ENCODE measurements at regions not wholly inside any gene's neighbourhood (a gene's known extent, or its start where the extent isn't known, plus 50 kb on each side); places are given as distances from the start of the nearest gene placed in this dataset.

- H3K4me1 ChIP-seq (ENCODE audit: control insufficient read depth in 1 of 2, insufficient read depth in 2 of 2, low read length in 2 of 2): no peaks in the 10 kb centered on the region
- H3K36me3 ChIP-seq (ENCODE audit: control insufficient read depth in 1 of 2, insufficient read depth in 2 of 2, low read length in 2 of 2): no peaks in the 10 kb centered on the region
- H3K27ac ChIP-seq (ENCODE audit: low read length): no peak overlapping the region
- no peaks in the 10 kb centered on the region for H3K9me3 ChIP-seq (ENCODE audit: control insufficient read depth in 1 of 2, low read length in 2 of 2)
- H3K27me3 ChIP-seq (ENCODE audit: low read depth, low read length): no peaks in the 10 kb centered on the region
- no peak overlapping the region for H3K4me3 ChIP-seq (ENCODE audit: low read depth in 1 of 2, low read length in 2 of 2)
Observed at GRCh38 chr3:35849496-35849895, 210.2 kb downstream of the ARPP21 start.

- Histone ChIP-seq H3K4me3 (ENCODE audit: low read depth in 1 of 2, low read length in 2 of 2) (no peak overlapping the region), H3K27me3 (ENCODE audit: low read depth, low read length) (no peaks in the 10 kb centered on the region), H3K4me1 (ENCODE audit: control insufficient read depth in 1 of 2, insufficient read depth in 2 of 2, low read length in 2 of 2) (no peaks in the 10 kb centered on the region), H3K36me3 (ENCODE audit: control insufficient read depth in 1 of 2, insufficient read depth in 2 of 2, low read length in 2 of 2) (no peaks in the 10 kb centered on the region), H3K27ac (ENCODE audit: low read length) (no peak overlapping the region), H3K9me3 (ENCODE audit: control insufficient read depth in 1 of 2, low read length in 2 of 2) (no peaks in the 10 kb centered on the region)
Observed at GRCh38 chr3:35849963-35850362, 210.6 kb downstream of the ARPP21 start.

DNA sequence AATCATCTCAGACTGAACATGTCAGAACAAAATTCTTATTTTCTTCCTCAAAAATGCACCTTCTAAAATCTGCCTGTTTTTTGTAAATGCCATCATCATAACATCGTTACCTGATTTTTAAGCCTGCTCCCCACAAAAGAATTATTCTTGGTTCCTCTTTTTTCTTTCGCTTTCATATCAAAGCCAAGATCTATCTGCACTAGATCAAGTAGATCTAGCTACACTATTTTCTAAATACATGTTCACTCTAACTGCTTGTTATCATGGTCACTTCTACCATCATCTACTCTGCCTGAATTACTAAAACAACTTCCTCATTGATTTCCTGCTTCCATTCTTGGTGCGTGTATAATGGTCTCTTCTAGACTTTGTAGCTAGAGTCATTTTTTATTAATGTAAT is 217.7 kb downstream of the ARPP21 start:
- Histone ChIP-seq H3K9me3 (ENCODE audit: control insufficient read depth in 1 of 2, low read length in 2 of 2) (no peaks in the 10 kb centered on the region), H3K4me1 (ENCODE audit: control insufficient read depth in 1 of 2, insufficient read depth in 2 of 2, low read length in 2 of 2) (no peaks in the 10 kb centered on the region), H3K36me3 (ENCODE audit: control insufficient read depth in 1 of 2, insufficient read depth in 2 of 2, low read length in 2 of 2) (no peaks in the 10 kb centered on the region), H3K4me3 (ENCODE audit: low read depth in 1 of 2, low read length in 2 of 2) (no peak overlapping the region), H3K27ac (ENCODE audit: low read length) (no peak overlapping the region), H3K27me3 (ENCODE audit: low read depth, low read length) (no peaks in the 10 kb centered on the region)

DNA sequence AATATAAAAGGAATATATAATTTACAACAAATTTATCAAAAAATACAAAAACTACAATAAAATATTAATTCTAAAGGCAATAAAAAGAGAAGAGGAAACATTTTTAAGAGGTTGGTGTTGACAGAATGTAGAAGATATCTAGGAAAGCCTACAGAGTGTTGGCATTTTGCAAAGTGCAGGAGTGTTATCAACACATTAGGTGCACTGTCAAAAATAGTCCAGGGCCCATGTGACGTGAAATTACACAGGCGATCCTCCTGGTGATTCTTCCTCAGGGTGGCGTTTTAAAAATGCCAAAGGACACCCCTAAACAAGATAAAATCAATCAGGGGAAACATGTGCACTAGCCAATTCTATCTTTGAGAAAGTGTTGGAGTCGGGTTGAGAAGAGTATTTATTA is 222.7 kb downstream of the ARPP21 start:
- no peaks in the 10 kb centered on the region for H3K4me1 ChIP-seq (ENCODE audit: control insufficient read depth in 1 of 2, insufficient read depth in 2 of 2, low read length in 2 of 2)
- no peaks in the 10 kb centered on the region for H3K9me3 ChIP-seq (ENCODE audit: control insufficient read depth in 1 of 2, low read length in 2 of 2)
- no peak overlapping the region for H3K27ac ChIP-seq (ENCODE audit: low read length)
- H3K27me3 ChIP-seq (ENCODE audit: low read depth, low read length): no peaks in the 10 kb centered on the region
- H3K36me3 ChIP-seq (ENCODE audit: control insufficient read depth in 1 of 2, insufficient read depth in 2 of 2, low read length in 2 of 2): no peaks in the 10 kb centered on the region
- H3K4me3 ChIP-seq (ENCODE audit: low read depth in 1 of 2, low read length in 2 of 2): no peak overlapping the region

- H3K36me3 ChIP-seq (ENCODE audit: control insufficient read depth in 1 of 2, insufficient read depth in 2 of 2, low read length in 2 of 2): no peaks in the 10 kb centered on the region
Observed at GRCh38 chr3:35864871-35865270, 225.5 kb downstream of the ARPP21 start.

GRCh38 chr3:35867791-35868190 is 228.5 kb downstream of the ARPP21 start:
- Histone ChIP-seq H3K36me3 (ENCODE audit: control insufficient read depth in 1 of 2, insufficient read depth in 2 of 2, low read length in 2 of 2) (no peaks in the 10 kb centered on the region), H3K9me3 (ENCODE audit: control insufficient read depth in 1 of 2, low read length in 2 of 2) (no peaks in the 10 kb centered on the region), H3K27me3 (ENCODE audit: low read depth, low read length) (no peaks in the 10 kb centered on the region), H3K4me3 (ENCODE audit: low read depth in 1 of 2, low read length in 2 of 2) (no peak overlapping the region), H3K4me1 (ENCODE audit: control insufficient read depth in 1 of 2, insufficient read depth in 2 of 2, low read length in 2 of 2) (no peaks in the 10 kb centered on the region), H3K27ac (ENCODE audit: low read length) (no peak overlapping the region)

More at GRCh38 chr3:35864871-35865270, 225.5 kb downstream of the ARPP21 start:
- no peak overlapping the region for H3K27ac ChIP-seq (ENCODE audit: low read length)
- H3K4me3 ChIP-seq (ENCODE audit: low read depth in 1 of 2, low read length in 2 of 2): no peak overlapping the region
- no peaks in the 10 kb centered on the region for H3K4me1 ChIP-seq (ENCODE audit: control insufficient read depth in 1 of 2, insufficient read depth in 2 of 2, low read length in 2 of 2)
- H3K9me3 ChIP-seq (ENCODE audit: control insufficient read depth in 1 of 2, low read length in 2 of 2): no peaks in the 10 kb centered on the region
- no peaks in the 10 kb centered on the region for H3K27me3 ChIP-seq (ENCODE audit: low read depth, low read length)

DNA sequence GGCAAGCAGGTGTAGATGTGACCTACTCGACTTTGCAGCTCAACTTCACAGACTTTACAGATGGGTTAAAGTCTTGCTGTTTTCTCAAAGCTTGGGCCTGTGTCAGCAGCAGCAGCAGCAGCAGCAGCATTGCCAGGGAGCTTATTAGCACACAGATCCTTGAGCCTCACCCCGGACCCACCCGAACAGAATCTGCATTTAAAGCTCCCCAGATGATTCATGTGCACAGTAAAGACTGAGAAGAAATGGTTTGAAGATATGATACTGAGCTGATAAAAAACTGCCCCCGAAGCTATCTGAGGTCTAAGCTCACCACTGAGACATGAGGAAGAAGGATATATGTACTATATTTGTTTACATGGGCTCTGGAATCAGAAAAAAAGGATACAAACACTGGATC is 231.7 kb downstream of the ARPP21 start:
- no peaks in the 10 kb centered on the region for H3K36me3 ChIP-seq (ENCODE audit: control insufficient read depth in 1 of 2, insufficient read depth in 2 of 2, low read length in 2 of 2)
- no peaks in the 10 kb centered on the region for H3K4me1 ChIP-seq (ENCODE audit: control insufficient read depth in 1 of 2, insufficient read depth in 2 of 2, low read length in 2 of 2)
- H3K27ac ChIP-seq (ENCODE audit: low read length): no peak overlapping the region
- no peaks in the 10 kb centered on the region for H3K9me3 ChIP-seq (ENCODE audit: control insufficient read depth in 1 of 2, low read length in 2 of 2)
- H3K27me3 ChIP-seq (ENCODE audit: low read depth, low read length): no peaks in the 10 kb centered on the region
- no peak overlapping the region for H3K4me3 ChIP-seq (ENCODE audit: low read depth in 1 of 2, low read length in 2 of 2)

GRCh38 chr3:35883929-35884328 is 244.6 kb downstream of the ARPP21 start:
- H3K9me3 ChIP-seq (ENCODE audit: control insufficient read depth in 1 of 2, low read length in 2 of 2): peaks cover 3 to 5% of the 10 kb centered on the region in 2 donors
- no peaks in the 10 kb centered on the region for H3K4me1 ChIP-seq (ENCODE audit: control insufficient read depth in 1 of 2, insufficient read depth in 2 of 2, low read length in 2 of 2)
- H3K36me3 ChIP-seq (ENCODE audit: control insufficient read depth in 1 of 2, insufficient read depth in 2 of 2, low read length in 2 of 2): no peaks in the 10 kb centered on the region
- no peaks in the 10 kb centered on the region for H3K27me3 ChIP-seq (ENCODE audit: low read depth, low read length)
- H3K4me3 ChIP-seq (ENCODE audit: low read depth in 1 of 2, low read length in 2 of 2): no peak overlapping the region
- no peak overlapping the region for H3K27ac ChIP-seq (ENCODE audit: low read length)

- H3K27me3 ChIP-seq (ENCODE audit: low read depth, low read length): no peaks in the 10 kb centered on the region
- H3K27ac ChIP-seq (ENCODE audit: low read length): no peak overlapping the region
- H3K4me3 ChIP-seq (ENCODE audit: low read depth in 1 of 2, low read length in 2 of 2): no peak overlapping the region
- no peaks in the 10 kb centered on the region for H3K9me3 ChIP-seq (ENCODE audit: control insufficient read depth in 1 of 2, low read length in 2 of 2)
- no peaks in the 10 kb centered on the region for H3K4me1 ChIP-seq (ENCODE audit: control insufficient read depth in 1 of 2, insufficient read depth in 2 of 2, low read length in 2 of 2)
- H3K36me3 ChIP-seq (ENCODE audit: control insufficient read depth in 1 of 2, insufficient read depth in 2 of 2, low read length in 2 of 2): no peaks in the 10 kb centered on the region
Observed at GRCh38 chr3:35894735-35895134, 255.4 kb downstream of the ARPP21 start.

DNA sequence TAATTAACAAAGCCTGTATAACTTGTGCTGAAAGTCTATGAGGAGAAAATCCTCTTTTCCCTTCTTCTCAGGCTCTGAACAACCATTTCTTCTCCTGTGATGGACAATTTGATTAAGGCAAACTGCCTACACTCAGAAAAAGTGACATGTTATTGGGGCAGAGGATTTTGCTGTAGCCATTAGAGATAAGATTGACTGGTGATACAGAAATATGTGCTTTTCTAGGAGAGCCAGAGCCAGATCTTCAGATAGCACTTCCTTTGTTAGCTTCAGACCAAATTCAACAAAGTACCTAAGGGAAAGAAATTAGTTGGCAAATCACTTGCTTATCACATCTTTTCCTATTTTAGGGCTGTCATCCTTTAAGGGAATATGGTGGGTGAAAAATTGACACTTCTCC is 259.9 kb downstream of the ARPP21 start:
- Histone ChIP-seq H3K4me3 (ENCODE audit: low read depth in 1 of 2, low read length in 2 of 2) (no peak overlapping the region), H3K27me3 (ENCODE audit: low read depth, low read length) (no peaks in the 10 kb centered on the region), H3K36me3 (ENCODE audit: control insufficient read depth in 1 of 2, insufficient read depth in 2 of 2, low read length in 2 of 2) (no peaks in the 10 kb centered on the region), H3K27ac (ENCODE audit: low read length) (no peak overlapping the region), H3K9me3 (ENCODE audit: control insufficient read depth in 1 of 2, low read length in 2 of 2) (no peaks in the 10 kb centered on the region), H3K4me1 (ENCODE audit: control insufficient read depth in 1 of 2, insufficient read depth in 2 of 2, low read length in 2 of 2) (no peaks in the 10 kb centered on the region)

DNA sequence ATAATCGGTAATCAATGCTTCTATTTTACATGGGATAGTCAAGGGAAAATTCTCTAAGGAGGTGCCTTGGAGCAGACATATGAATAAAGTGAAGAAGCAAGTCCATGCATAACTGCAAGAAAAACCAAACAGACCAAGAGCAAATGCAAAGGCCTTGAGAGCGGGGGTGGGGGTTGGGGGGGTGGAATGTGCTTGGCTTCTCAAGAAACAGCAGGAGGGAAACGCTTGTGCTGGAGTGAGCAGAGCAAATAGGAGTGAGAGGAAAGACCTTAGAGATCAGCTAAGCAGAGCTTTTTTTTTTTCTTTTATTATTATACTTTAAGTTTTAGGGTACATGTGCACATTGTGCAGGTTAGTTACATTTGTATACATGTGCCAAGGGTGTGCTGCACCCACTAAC is 260.8 kb downstream of the ARPP21 start:
- Histone ChIP-seq H3K27ac (ENCODE audit: low read length) (no peak overlapping the region), H3K36me3 (ENCODE audit: control insufficient read depth in 1 of 2, insufficient read depth in 2 of 2, low read length in 2 of 2) (no peaks in the 10 kb centered on the region), H3K27me3 (ENCODE audit: low read depth, low read length) (no peaks in the 10 kb centered on the region), H3K4me3 (ENCODE audit: low read depth in 1 of 2, low read length in 2 of 2) (no peak overlapping the region), H3K9me3 (ENCODE audit: control insufficient read depth in 1 of 2, low read length in 2 of 2) (no peaks in the 10 kb centered on the region), H3K4me1 (ENCODE audit: control insufficient read depth in 1 of 2, insufficient read depth in 2 of 2, low read length in 2 of 2) (no peaks in the 10 kb centered on the region)

DNA sequence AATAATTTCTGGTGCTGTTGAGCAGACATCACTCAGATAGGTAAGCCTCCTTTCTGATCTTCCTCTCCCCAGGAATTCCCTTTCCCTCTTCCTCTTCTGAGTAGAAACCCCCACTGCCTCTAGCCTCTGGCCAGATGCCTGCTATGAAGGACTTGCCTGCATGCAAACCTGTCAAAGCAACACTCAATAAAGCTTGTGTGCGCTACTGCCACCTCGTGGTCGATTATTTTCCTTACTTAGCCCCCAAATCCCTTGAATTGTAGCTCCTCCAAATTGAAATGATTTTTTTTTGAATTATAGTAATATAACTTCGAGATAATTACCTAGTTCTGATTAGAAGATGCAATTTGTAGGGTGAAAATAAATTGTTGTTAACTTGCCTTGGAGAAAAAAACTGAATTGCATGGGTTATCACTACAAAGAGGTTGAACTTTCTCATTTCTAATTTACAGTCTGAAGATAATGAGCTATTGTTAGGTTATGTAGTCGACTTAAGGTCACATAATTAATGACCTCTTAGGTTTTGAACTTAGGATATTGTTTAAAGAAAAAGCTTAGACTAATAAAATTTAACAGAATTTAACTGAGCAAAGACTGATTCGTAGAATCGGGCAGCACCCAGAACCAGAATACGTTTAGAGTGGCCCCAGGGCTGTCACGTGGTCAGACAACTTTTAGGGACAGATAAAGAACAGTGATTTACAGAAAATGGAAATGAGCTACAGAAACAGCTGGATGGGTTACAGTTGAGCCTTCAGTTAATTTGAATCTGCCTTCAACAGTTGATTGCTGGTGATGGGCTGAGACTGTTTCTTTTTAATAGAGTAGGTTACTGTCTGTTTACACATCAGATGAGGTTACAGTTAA is 269.3 kb downstream of the ARPP21 start:
- Histone ChIP-seq H3K4me1 (ENCODE audit: control insufficient read depth in 1 of 2, insufficient read depth in 2 of 2, low read length in 2 of 2) (no peaks in the 10 kb centered on the region), H3K27me3 (ENCODE audit: low read depth, low read length) (no peaks in the 10 kb centered on the region), H3K9me3 (ENCODE audit: control insufficient read depth in 1 of 2, low read length in 2 of 2) (no peaks in the 10 kb centered on the region), H3K4me3 (ENCODE audit: low read depth in 1 of 2, low read length in 2 of 2) (no peak overlapping the region), H3K36me3 (ENCODE audit: control insufficient read depth in 1 of 2, insufficient read depth in 2 of 2, low read length in 2 of 2) (no peaks in the 10 kb centered on the region), H3K27ac (ENCODE audit: low read length) (no peak overlapping the region)

All from muscle layer of duodenum (tissue), 2 donors.